ENCODE measurements at regions not wholly inside any gene's neighbourhood (a gene's known extent, or its start where the extent isn't known, plus 50 kb on each side); places are given as distances from the start of the nearest gene placed in this dataset.

GRCh38 chr3:163809540-163809993, 1268.7 kb downstream of the SI start:
- H3K36me3 ChIP-seq (ENCODE audit: insufficient read depth in 1 of 2, low read depth in 1 of 2): no peaks in the 10 kb centered on the region
- DNase-seq (no peak), ATAC-seq (no peak)
- no peaks in the 10 kb centered on the region for H3K4me1 ChIP-seq
- H3K27ac ChIP-seq: no peak overlapping the region
- H3K9me3 ChIP-seq: no peaks in the 10 kb centered on the region
- TF ChIP-seq, protein P1, sequence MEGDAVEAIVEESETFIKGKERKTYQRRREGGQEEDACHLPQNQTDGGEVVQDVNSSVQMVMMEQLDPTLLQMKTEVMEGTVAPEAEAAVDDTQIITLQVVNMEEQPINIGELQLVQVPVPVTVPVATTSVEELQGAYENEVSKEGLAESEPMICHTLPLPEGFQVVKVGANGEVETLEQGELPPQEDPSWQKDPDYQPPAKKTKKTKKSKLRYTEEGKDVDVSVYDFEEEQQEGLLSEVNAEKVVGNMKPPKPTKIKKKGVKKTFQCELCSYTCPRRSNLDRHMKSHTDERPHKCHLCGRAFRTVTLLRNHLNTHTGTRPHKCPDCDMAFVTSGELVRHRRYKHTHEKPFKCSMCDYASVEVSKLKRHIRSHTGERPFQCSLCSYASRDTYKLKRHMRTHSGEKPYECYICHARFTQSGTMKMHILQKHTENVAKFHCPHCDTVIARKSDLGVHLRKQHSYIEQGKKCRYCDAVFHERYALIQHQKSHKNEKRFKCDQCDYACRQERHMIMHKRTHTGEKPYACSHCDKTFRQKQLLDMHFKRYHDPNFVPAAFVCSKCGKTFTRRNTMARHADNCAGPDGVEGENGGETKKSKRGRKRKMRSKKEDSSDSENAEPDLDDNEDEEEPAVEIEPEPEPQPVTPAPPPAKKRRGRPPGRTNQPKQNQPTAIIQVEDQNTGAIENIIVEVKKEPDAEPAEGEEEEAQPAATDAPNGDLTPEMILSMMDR (IDR thresholded peaks at IDR 0.05): no peak
- no peak overlapping the region for H3K4me3 ChIP-seq
- no peaks in the 10 kb centered on the region for H3K27me3 ChIP-seq (ENCODE audit: insufficient read depth in 3 of 3, low read length in 2 of 3)
- WGBS, 3 donors: 64 to 71% (median 69%) methylated on average over 4 of the region's 4 CpGs
- intact Hi-C loops (cut with DNase I): no loop called here

DNA sequence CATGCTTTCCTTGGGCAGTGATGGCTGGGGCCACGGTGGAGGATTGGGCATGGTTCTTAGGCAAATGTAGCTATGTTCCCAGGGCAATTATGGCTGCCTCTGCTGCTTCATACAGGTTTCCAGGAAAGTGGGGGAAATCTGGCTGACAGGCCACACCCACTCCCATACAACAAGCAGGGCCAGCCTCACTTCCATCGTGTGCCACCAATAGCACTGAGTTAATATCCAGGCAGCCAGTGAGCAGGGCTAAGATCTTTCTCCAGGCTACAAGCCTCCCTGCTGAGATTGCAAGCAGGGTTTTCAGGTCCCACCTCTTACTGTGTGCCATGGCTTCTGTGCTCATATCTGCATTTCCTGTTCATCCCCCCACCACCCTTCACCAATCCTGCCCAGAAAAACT, 1291.9 kb downstream of the SI start:
- intact Hi-C loops (cut with DNase I): no loop called here
- no peak for ATAC-seq
- no peak overlapping the region for H3K27ac ChIP-seq
- no peaks in the 10 kb centered on the region for H3K9me3 ChIP-seq
- 48 to 58% (median 55%) methylated on average over 2 of the region's 2 CpGs for WGBS, 3 donors
- DNase-seq: no peak
- peaks cover 0 to 2% (median 0%) of the 10 kb centered on the region in 3 donors for H3K27me3 ChIP-seq (ENCODE audit: insufficient read depth in 3 of 3, low read length in 2 of 3)
- H3K36me3 ChIP-seq (ENCODE audit: insufficient read depth in 1 of 2, low read depth in 1 of 2): no peaks in the 10 kb centered on the region
- no peaks in the 10 kb centered on the region for H3K4me1 ChIP-seq
- TF ChIP-seq, protein P1 (IDR thresholded peaks at IDR 0.05): no peak
- H3K4me3 ChIP-seq: no peak overlapping the region

DNA sequence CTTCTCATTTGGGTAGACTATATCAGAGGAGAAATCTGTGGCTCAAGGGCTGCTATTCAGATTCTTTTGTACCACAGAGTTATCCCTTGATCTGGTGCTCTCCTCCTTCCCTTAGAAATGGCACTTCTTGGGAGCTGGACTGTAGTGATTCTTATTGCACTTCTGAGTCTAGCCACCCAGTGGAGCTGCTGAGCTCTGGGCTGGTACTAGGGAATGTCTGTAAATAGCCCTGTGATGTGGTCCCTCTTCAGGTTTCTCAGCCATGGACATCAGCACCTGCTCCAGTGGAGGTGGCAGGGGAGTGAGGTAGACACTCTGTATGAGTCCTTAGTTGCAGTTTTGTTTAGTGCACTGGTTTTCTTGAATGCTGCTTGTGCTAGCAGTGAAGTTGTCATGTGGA, 1292.6 kb downstream of the SI start:
- Histone ChIP-seq H3K36me3 (ENCODE audit: insufficient read depth in 1 of 2, low read depth in 1 of 2) (no peaks in the 10 kb centered on the region), H3K4me1 (no peaks in the 10 kb centered on the region), H3K4me3 (no peak overlapping the region), H3K27ac (no peak overlapping the region), H3K27me3 (ENCODE audit: insufficient read depth in 3 of 3, low read length in 2 of 3) (peaks cover 0 to 2% (median 0%) of the 10 kb centered on the region in 3 donors), H3K9me3 (no peaks in the 10 kb centered on the region)
- ATAC-seq: no peak
- DNase-seq: no peak
- intact Hi-C loops (cut with DNase I): no loop called here
- TF ChIP-seq, protein P1 (IDR thresholded peaks at IDR 0.05): no peak

DNA sequence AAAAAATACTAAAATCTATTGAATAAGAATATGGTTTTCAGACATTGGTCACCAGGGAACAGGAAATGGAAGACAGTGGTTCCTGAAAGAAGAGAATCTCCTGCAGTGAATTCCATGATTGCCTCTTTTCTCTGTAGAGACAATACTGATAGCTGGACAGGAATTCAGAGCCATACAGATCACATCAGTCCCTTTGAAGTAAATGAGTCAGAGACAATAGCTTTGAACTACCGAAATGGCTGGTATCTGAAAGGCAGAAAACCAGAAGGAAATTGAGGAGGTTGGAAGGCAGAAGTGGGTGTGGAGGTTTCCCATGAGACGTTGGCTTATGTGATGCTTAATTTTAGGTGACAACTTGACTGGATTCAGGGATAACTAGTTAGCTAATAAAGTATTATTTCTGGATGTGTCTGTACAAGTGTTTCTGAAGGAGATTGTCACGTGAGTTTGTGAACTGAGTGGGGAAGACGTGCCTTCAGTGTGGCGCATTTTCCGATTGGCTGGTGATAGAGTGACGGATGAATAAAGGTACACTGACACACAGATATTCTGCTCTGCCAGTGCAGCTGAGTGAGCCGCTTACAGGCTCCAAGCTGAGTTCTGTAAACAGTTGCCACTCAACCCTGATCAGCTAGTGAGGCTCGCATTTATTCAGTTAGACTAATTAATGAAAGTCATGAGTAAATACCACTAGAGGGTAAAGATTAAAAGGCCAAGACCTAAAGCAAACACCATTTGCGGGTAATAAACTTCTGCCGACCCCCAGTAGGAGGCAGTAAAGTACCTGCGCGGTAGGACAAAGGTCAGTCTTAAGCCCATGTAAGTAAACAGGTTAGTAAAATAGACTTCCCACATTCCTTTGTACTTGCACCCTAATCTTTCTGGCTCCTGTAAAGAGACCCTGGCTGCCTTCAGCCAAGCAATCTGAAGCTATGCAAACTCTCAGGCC, 1298.6 kb downstream of the SI start:
- no peaks in the 10 kb centered on the region for H3K9me3 ChIP-seq
- intact Hi-C loops (cut with DNase I): no loop called here
- no peak for DNase-seq
- no peak for ATAC-seq
- TF ChIP-seq, protein P1 (IDR thresholded peaks at IDR 0.05): no peak
- no peaks in the 10 kb centered on the region for H3K36me3 ChIP-seq (ENCODE audit: insufficient read depth in 1 of 2, low read depth in 1 of 2)
- no peak overlapping the region for H3K27ac ChIP-seq
- H3K4me1 ChIP-seq: no peaks in the 10 kb centered on the region
- WGBS, 3 donors: 72 to 78% (median 78%) methylated on average over 13 of the region's 13 CpGs
- no peaks in the 10 kb centered on the region for H3K27me3 ChIP-seq (ENCODE audit: insufficient read depth in 3 of 3, low read length in 2 of 3)
- no peak overlapping the region for H3K4me3 ChIP-seq

All from psoas muscle (tissue), 7 donors.